Right ventricle myocardium inferior (tissue), 1 donor: ENCODE measurements at regions not wholly inside any gene's neighbourhood (a gene's known extent, or its start where the extent isn't known, plus 50 kb on each side); places are given as distances from the start of the nearest gene placed in this dataset.
"Not testable (repeated sequence)": the region's sequence is repeated elsewhere in the genome, so short reads cannot be mapped to it uniquely, and the experiment has no call there.

ENCODE experiments used
- ATAC-seq: fragments of 200-7000 bp; cut with Tn5 transposase; one replicate; pipeline ENCODE4 v1.9.1; 2020; ENCODE audit warnings: mild to moderate bottlenecking, moderate library complexity
- DNase-seq: peaks from one replicate; pipeline ENCODE4 v3.0.0; 2021; ENCODE audit errors: missing footprints
- intact Hi-C: fragments of 100-400 bp; cut with DNase I; formaldehyde crosslinking; loops from one replicate; pipeline ENCODE4 v1.11.0; 2022
- donor health status: DM: no; HTN: yes; CAD: no; lungs with severe emphysema.

DNA sequence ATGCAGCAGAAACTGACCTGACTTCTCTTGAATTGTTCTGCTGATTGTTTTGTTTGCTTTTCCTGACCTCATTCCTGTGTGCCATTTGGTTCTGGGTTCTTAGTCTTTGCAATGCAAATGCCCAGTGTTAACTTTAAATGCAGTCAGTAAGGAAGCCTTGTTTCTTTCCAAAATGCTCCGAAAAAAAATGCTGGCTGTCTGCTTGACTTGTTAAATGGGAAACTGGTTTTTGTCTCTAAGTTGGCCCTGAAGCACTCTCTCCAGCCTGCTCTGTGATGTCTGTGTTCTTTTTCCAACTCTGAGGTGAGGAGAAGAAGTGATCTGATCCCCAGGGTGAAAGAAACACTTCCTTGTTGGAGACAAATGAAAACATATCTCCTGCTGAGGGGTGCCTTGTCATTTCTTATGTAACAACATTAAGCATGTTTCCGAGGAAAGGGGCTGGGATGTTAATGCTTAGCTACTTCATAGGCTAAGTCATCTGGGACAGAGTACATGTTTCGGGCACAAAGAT is 256.3 kb upstream of the ADGRL4 start:
- ATAC-seq (no peak), DNase-seq (no peak)
- intact Hi-C loops, result no loop called here

DNA sequence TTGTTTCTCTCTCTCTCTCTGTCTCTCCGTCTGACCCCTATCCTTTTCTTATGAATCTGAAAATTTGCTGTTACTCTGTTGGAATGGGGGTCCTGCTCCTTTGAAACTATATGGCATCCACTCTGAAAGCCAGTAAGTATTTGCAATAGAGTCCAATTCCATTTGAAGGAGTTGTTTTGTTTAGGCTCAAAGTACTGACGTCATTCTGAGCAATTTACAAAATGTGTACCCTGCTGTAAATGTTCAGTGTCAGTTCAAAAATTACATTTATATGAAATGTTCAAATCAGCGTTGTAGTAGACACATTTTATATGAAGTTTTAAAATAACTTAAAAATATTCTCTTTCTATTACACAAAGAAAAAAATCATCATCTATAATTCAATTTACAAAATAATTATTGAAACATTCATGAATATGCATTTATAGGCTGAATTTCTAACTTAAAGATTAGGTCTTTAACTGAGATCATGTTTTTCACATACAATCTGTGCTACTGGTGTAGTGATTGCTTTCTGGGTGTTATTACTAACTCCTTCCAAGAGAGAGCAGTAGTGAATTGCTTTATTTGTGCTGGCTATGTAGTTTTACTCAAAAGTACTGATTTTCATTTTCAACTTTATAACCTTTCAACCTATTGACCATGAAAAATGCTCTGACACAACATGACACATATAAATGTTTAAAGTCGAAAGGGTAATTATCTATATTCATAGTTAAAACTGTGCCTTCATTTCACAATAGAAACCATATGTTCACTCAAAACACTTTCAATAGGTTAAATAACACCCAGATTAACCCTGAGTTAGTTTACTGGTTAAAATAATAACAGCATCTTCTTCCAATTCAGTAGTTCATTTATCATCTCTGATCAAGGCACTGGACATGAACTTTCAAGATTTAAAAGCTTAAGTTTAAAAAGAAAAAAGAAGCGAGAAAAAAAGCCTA is 253.1 kb upstream of the ADGRL4 start:
- DNase-seq (no peak), ATAC-seq (no peak)
- intact Hi-C loops, result loop anchor here (5.0 kb wide), 1 partner anchor 93 kb away; no protein-coding TSS in a partner anchor

DNA sequence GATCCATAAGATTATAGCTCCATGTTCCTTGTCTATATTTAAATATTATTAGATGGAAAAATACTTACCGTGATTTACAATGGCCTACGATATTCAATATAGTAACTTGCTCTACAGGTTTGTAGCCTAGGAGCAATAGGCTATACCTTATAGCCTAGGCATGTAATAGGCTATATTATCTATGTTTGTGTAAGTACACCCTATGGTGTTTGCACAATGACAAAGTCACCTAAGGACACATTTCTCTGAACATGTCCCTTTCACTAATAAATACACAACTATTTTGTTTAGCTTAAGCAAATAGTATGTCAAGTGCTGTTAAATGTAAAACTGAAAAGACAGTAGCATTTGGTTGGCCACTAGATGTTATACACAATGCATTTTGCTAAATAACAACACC is 248.9 kb upstream of the ADGRL4 start:
- intact Hi-C loops, result loop anchor here (5.0 kb wide), 1 partner anchor 97 kb away; no protein-coding TSS in a partner anchor
- ATAC-seq, result no peak
- DNase-seq, result no peak

DNA sequence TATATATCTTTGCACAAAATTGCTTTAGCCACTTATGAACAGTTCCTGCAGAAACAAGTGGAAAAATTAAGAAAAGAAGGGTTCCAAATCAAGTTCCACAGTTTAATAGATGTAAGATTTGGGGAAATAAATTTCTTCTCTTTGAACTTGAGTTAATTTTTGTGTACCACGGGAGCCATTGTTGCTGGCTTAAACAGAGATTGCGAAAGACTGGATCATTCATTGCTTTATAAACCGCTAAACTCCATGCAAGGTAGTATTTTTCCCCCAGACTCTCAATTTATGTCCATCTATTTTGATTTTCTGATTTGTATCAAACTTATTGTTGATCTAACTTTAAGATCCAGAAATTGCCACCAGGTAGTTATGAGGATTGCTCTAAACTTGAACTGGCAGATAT is 246.1 kb upstream of the ADGRL4 start:
- DNase-seq, result no peak
- intact Hi-C loops, result no loop called here
- ATAC-seq, result no peak

DNA sequence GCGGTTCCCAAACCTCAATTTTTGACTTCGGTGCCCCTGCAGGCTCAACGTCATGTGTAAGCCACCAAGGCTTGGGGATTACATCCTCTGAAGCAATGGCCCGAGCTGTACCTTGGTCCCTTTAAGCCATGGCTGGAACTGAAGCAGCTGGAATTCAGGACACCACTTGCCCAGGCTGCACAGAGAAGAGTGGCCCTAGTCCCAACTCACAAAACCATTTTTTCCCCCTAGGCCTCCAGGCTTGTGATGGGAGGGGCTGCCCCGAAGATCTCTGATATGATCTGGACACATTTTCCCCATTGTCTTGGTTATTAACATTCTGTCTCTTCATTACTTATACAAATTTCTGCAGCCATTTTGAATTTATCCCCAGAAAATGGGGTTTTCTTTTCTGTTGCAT is 233.3 kb upstream of the ADGRL4 start:
- intact Hi-C loops, result no loop called here
- DNase-seq (no peak), ATAC-seq (no peak)

DNA sequence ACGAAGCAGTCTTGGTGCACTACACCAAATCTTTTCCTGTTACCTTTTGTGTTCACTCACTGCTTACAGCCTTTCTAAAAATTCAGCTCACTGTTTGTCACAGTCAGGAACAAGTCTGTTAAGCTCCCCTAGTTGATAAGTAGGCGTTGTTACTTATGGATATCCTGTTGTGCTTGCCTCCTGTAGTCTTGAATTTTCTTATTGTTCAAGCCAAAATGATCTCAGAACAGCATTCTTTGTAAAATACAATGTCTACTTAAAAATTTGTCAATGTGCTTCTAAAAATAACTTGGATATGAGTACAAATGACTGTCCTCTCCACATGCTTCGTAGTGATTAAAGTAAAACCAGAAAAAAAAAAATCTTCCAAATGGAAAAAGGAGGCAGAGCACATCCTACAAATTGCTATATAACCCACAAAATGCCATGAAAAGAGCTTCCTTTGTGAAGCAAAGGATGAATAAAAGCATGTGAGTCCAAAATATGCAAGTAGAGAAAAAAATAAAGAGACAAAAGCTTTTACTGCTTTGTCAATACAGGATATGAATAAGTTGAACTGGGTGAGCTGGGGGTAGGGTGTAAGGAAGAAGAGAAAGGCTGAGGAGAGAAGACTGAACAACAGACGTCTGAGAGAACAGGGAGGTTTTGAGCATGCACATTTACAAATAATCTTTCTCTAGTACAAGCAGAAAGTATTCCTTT is 228.9 kb upstream of the ADGRL4 start:
- ATAC-seq (no peak), DNase-seq (no peak)
- intact Hi-C loops, result no loop called here

DNA sequence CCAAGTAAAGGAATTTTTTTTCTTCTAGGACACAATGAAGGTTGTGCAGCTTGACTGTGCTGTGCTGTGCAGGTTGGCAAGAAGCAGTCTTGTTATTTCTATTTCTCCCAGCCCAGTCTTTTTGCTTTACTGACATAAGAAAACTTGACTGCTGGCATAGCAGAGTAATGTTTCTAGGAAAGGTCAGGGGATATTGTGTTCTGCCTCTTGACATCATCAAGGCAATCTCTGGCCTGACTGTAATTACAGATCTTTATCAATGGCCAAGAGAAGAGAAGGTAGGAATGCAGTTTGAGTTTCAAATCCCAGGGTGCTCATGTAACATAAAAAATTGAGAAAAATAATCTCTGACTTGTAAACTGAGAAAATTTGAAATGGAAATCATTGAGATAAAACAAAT is 226.3 kb upstream of the ADGRL4 start:
- no peak for ATAC-seq
- intact Hi-C loops, result no loop called here
- no peak for DNase-seq

DNA sequence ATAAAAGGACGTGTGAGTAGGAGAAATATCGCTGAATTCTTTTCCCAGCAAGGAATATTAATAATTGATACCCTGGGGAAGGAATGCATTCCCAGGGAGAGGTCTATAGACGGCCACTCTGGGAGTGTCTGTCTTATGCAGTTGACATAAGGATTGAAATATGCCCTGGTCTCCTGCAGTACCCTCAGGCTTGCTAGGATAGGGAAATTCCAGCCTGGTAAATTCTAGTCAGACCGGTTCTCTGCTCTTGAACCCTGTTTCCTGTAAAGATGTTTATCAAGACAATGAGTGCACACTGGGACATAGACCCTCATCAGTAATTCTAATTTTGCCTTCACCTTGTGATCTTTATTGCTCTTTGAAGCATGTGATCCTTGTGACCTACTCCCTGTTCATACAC is 224.2 kb upstream of the ADGRL4 start:
- ATAC-seq, DNase-seq, intact Hi-C loops: not testable (repeated sequence)

DNA sequence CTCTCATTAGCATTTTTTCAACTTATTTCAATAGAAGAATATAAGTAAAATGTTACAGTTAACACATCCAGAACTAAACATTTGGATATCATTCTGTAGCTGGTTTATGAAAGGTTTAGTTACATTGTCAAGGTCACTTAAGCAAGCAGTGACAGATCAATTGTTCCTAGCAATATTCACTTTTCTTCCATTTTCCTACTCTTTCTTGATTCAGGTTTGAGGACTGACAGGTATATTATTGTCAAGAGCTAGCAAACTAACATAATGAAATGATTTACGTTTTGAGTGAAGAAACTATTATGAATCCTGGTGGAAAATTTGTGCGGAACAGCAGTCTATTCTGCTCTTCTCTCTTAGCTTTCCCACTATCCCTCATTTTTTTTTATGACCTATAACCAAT is 220.4 kb upstream of the ADGRL4 start:
- ATAC-seq, result no peak
- DNase-seq, result no peak
- intact Hi-C loops, result no loop called here

DNA sequence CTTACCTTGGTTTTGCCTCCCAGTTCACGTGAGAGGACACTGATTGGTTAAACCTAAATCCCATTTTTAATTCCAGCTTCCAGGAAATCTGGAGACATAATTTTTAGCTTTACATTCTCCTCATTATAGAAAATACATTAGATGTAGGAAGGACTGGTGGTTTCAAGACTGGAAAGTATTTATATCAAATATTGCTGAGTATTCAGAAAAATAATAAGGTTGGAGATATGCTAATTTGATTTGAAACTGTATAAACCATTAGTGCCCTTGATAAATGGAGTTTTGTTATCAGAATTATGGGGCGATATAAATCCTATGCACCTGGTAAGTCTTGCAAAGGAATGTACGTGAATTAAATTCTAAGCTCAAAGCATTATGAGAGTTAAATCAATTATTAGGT is 218.0 kb upstream of the ADGRL4 start:
- ATAC-seq (no peak), DNase-seq (no peak)
- intact Hi-C loops, result no loop called here

DNA sequence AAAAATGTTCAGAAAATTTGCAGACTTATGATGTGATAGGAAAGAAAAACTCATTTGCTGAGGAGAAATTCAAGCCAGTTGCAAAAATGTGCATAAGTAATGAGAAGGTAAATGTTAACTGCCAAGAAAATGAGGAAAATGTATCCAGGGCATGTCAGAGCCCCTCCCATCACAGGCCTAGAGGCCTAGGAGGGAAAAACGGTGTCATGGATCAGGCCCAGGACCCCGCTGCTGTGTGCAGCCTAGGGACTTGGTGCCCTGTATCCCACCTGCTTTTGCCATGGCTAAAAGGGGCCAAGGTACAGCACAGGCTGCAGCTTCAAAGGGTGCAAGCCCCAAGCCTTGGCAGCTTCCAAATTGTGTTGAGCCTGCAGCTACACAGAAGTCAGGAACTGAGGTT is 214.0 kb upstream of the ADGRL4 start:
- intact Hi-C loops, result no loop called here
- no peak for DNase-seq
- no peak for ATAC-seq

DNA sequence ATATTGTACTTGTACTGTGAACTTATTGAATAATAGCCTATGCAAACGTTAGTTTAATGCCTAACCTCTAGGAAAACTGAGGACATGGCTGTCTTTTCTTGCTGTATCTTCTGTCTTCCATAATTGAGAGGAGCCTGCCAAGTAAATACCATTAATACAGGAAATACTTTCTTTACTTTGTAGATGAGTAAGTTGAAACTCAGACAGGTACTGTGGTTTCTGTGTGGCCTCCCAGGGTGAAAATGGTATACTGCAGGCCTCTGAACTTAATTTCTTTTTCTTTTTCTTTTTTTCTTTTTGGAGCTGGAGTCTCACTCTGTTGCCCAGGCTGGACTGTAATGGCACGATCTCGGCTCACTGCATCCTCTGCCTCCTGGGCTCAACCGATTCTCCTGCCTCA is 208.8 kb upstream of the ADGRL4 start:
- DNase-seq (no peak), ATAC-seq (no peak)
- intact Hi-C loops, result no loop called here

DNA sequence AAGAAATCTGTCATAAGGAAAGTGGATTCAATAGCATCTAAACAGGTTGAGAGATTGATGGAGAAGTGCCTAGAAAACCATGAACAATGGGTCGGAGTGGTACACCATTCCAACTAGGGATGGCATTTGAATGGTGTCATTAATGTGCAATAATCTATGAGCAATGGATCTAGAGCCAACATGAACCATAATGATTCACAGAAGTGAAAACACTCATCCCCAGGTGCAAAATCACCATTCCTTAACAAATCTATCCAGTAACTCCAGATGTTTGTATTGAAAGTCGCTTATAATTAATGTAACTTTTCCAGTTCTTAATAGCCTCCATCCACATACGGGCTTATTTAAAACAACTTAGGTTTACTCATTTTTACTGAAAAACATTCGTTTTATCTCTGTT is 201.3 kb upstream of the ADGRL4 start:
- intact Hi-C loops, result no loop called here
- ATAC-seq, result no peak
- no peak for DNase-seq

DNA sequence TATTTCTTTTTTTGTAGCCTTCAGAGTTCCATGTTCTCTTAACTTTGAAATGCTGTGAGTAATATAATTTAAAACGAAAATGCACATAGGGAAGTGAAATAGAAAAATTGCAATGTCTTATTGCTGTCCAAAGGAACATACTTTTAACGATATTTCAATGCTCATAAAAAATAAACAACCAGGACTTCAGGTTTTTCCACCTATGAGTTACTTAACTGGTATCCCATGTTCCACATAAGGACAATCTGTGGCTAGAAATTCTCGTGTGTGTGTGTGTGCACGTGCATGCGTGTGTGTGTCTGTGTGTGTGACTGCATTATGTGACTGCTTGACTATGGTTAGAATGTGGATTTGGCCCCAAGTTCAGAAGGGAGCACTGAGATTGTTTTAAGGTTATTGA is 200.8 kb upstream of the ADGRL4 start:
- DNase-seq (no peak), ATAC-seq (no peak)
- intact Hi-C loops, result no loop called here

DNA sequence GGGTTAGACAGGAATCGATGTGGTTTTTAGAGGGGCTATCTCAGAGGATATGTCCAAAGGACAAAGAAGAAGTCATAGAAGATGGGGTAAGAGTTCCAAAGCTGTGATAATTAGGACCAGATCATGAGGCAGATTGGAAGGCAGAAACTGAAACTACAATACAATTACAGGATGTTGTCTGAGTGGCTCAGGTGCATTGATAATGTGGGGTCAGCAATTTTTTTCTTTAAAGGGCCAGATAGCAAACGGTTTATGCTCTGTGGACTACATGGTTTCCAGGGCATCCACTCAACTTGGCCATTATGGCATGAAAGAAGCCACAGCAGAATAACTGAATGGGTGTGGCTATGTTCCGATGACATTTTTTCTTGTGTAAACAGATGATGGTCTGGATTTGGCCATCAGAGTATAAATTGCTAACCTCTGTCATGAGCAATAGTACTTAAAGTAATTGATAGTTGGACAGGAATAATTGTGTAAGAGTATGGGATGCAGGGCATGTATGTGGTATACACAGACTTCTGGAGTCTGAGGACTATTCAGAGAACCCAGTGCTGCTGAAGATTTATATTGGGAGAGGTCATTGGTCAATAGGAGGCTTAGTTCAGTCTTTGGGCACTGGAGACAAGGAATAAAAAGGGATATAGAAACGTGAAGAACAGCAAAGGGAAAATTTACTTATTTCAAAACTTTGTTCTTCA is 198.4 kb upstream of the ADGRL4 start:
- DNase-seq (no peak), ATAC-seq (no peak)
- intact Hi-C loops, result no loop called here

DNA sequence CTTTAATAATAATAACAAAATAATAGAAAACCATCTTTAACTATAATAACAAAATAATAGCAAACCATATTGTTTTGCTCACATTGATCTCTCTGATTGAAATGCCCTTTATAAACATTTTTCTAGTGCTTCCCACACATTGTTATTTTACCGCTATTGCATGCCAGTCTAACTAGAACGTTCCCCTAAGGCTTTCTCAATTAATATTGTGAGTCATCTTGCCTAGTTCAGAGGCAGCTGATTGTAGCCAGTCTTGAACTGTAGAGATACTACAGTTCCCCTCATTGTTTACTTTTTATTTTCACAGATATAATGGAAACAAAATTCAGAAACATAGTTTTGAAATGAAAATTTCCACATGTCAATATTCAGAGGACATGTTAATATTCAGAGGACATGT is 192.3 kb upstream of the ADGRL4 start:
- ATAC-seq (no peak), DNase-seq (no peak)
- intact Hi-C loops, result loop anchor here (10.0 kb wide), 1 partner anchor 114 kb away; no protein-coding TSS in a partner anchor

DNA sequence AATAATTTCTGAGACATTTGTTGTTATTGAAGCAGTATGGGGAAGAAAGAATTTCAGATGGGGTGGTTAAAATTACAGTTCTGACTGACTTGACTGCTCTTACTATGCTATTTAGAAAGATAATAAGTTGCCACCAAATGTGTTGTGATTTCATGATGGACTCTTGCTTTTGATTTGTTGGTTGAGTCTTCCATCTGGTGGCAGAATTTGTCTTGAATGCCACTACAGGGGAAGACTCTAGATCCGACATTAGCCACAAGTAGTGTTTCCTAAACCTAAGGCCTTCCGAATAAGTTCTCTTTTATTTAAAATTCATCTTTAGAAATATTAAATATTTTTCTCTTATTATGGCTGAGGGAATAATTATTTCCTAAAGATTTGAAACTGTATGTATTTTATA is 190.9 kb upstream of the ADGRL4 start:
- intact Hi-C loops, result loop anchor here (10.0 kb wide), 1 partner anchor 113 kb away; no protein-coding TSS in a partner anchor
- ATAC-seq (no peak), DNase-seq (no peak)

DNA sequence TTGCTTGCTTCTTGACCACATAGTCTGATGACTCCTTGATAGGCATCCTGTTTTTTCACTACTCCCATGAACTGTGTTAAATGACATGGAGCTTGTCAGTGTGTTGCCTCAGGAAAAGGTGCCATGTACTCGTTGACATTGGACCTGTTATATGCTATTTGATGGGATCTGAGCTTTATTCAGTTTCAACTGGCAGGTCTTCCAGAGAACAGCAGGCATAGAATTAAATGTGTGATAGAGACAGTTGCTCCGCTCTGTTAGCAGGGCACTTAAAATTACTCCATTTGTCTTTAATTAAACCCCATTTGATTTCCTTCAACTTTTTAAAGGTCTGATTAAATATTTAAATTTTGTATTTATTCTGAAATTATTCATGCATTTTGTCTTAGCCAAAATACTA is 189.7 kb upstream of the ADGRL4 start:
- ATAC-seq (no peak), DNase-seq (no peak)
- intact Hi-C loops, result loop anchor here (10.0 kb wide), 1 partner anchor 111 kb away; no protein-coding TSS in a partner anchor
